NCI-H2227 (cell line): ENCODE measurements at regions not wholly inside any gene's neighbourhood (a gene's known extent, or its start where the extent isn't known, plus 50 kb on each side); places are given as distances from the start of the nearest gene placed in this dataset.
"Not testable (repeated sequence)": the region's sequence is repeated elsewhere in the genome, so short reads cannot be mapped to it uniquely, and the experiment has no call there.

Source experiments
- DNase-seq: peaks from one replicate; lab custom pipeline; 2025; ENCODE audit not compliant: unreplicated experiment; lab: John Stamatoyannopoulos, UW

DNA sequence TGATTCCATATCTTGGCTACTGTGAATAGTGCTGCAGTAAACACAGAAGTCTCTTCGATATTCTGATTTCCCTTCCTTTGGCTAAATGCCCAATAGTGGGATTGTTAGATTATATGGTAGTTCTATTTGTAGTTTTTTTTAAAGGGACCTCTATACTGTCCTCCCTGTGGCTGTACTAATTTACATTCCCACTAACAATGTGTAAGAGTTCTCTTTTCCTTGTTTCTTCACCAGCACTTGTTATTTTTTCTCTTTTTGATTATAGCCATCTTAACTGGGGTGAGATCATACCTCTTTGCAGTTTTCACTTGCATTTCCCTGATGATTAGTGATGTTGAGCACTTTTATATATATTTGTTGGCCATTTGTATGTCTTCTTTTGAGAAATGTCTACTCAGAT is 102.0 kb downstream of the CARTPT start:
- DNase-seq, result no peak

DNA sequence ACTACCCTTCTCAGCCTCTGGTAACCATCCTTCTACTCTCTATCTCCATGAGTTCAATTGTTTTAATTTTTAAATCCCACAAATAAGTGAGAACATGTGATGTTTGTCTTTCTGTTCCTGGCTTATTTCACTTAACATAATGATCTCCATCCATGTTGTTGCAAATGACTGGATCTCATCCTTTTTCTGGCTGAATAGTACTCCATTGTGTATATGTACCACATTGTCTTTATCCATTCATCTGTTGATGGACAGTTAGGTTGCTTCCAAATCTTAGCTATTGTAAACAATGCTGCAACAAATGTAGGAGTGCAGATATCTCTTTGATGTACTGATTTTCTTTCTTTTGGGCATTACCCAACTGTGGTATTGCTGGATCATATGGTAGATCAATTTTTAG is 103.0 kb downstream of the CARTPT start:
- not testable (repeated sequence) for DNase-seq

DNA sequence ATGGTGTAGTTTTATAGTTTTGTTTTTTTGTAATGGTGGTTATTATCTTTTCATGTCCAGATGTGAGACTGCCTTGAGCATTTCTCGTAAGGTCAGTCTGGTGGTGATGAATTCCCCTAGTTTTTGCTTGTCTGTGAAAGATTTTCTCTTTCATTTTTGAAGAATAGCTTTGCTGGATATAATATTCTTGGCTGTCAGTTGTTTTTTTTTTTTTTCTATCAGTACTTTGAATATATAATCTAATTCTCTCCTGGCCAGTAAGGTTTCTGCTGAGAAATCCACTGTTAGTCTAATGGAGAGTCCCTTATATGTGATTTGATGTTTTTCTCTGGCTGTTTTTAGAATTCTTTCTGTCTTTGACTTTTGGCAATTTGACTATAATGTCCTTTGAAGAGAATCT is 106.9 kb downstream of the CARTPT start:
- no peak for DNase-seq

DNA sequence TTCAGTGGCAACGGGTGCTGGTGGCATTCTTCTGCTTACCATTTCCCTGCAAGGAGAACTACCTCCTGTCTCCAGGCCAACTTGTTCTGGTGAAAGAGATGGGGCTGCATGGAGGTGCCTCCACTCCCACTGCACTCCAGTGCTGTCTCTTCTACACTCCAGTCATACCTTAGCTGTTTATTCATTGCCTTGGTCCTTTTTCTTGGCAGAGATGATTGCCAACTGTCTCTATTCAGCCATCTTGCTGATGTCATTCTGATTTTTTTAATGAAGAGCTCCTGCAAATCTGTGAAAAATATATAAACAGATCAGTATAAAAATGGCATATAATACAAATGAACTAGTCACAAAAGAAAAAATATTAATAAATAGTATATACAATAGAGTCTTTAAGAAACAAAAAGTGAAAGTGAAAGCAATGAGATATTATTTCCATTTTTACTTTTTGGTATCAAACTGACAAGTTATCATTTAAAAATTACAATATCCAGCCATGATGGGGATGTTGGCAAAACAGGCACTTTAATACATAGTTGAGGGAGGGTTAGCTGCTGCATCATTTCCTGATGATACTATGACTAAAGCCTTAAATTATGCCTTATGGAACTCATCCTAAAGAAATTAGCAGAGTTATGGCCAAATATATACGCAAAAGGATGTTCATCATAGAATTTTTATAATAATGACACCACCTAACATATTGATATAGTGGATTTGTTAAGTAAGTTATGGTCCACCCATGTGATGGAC is 109.4 kb downstream of the CARTPT start:
- no peak for DNase-seq

DNA sequence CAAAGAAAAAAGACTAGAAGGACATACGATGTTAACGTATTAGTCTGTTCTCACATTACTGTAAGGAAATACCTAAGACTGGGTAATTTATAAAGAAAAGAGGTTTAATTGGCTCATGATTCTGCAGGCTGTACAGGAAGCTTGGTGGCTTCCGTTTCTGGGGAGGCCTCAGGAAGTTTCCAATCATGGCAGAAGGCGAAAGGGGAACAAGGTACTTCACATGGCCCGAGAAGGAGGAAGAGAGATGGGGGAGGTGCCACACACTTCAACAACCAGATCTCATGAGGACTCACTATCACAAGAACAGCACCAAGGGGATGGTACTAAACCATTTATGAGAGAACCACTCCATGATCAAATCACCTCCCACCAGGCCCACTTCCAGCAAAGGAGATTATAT is 110.1 kb downstream of the CARTPT start:
- DNase-seq, result no peak

DNA sequence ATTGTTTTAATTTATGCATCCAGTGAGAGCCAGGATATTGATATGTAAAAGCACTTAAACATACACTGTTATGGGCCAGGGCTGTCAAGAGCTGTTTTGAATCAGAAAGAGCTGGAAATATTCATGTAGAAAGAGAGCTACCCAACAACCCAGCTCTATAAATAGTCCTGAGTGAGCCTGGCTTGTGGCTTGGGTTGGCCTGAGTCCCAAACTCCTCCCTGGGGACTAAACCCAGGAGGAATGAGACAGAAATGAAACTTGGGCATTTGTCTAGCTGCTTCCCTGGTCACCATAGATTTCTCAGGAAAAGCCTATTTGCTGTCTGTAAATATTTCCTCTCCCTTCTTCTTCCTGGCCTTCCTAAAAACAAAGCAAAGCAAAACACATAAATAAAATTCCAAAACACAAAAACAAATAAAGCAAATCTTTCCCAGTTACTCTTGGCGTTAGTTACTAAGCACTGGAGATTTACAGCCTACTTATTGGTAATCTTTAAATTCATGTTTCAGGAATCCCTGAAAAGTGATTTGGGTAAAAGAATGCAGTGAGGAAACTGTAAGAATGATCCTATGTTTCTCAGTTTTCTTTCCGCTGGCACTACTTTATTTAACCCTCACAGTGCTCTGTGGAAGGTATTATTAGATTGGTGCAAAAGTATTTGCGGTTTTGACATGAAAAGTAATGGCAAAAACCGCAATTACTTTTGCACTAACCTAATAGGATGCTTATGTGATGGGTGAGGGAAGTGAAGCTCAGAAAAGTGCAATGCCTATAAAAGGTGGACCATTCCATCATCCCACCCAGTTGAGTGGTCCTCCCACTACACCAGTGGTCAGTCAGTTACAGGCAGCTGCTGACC is 111.8 kb downstream of the CARTPT start:
- no peak for DNase-seq

DNA sequence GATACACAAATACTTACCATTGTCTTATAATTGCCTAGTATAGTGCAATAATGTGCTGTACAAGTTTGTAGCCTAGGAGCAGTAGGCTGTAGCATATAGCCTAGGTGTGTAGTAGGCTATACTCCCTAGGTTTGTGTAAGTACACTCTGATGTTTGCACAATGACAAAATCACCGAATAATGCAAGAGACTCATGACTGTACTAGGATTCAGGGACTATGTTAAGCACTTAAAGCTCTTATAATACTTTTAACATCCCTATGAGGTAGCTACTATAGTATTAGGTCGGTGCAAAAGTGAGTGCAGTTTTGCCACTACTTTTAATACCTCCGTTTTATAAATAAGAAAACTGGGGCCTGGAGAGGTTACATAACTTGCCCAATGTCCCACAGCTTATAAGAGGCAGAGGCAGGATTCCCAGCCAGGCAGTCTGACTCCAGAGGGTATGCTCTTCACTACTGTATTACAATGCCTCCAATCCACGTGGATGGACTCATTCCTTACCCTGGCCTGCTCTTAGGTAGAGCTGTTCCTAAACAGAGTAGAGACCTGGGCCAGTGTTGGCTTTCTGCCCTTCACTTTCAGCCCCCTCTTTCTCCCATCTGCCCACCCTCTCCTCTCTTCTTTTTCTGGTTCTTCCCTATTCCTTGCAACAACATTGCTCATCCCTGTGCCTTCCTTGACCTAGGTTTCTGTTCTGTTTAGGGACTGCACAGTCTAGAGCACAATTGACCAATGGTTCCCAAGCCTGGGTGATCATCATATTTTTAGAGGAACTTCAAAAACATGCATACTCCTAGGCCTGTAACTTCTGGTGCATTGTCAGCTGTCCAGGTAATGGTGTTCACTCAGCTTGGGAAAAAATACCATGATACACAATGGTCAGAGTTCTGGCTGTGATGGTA is 114.0 kb downstream of the CARTPT start:
- DNase-seq, result no peak

DNA sequence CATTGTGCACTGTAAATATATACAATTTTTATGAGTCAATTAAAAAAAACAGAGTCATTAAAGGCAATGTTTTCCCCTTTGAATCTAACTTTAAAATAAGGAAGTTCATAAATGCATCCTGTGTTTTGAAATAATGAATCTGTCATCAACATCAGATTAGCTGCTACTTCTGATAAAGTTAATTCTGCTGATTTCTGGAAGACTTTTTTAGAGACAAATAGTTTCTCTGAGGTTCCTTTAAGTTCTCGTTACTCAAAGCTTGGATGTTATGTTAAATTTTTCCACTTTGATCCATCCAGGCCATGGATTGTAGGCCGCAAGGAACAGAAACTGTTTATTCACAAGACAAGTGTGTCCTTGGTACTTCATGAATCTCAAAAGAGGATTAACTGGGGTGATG is 115.5 kb downstream of the CARTPT start:
- no peak for DNase-seq

DNA sequence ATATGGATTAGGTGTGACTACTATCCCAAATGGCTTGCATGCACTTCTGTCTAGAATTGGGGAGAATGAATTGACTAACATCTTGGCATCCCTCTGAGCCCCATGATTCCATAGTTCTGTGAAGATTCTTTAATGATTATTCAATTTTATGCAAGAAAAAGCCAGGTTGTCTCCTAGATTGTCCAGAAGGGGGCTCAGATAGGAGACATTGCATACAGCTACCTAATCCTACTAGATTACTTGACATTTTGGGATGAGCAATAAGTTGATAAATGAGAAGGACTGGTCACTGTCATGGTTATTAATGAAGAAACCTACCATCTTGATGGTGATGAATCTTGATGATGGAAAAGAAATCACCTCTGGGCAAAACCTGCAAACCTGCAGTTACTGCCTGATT is 117.0 kb downstream of the CARTPT start:
- DNase-seq, result no peak

DNA sequence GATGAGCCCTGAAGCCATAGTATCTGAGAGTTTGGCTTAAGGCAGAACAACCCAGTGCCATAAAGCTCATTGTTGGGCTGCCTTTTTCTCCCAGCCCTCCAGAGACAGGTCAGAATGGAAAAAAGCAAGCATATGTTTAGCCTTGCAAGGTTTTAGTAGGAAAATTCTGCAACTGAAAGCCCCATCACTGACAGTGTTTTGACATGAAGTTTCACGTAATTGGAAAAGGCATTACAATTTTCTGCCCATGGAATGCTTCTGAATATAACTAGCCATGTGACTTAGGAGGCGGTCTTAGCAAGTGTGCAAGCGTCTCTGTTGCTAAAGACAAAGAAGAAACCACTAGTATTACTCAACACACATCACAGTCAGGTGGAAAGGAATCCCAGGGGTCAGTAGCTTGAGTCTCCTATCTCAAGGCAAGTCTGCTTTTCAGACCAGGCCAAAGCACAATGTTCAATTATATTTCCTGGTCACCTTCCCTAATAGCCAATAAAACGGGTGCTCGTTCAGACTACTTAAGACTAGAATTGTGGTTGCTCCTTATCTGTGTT is 117.6 kb downstream of the CARTPT start:
- DNase-seq, result no peak

DNA sequence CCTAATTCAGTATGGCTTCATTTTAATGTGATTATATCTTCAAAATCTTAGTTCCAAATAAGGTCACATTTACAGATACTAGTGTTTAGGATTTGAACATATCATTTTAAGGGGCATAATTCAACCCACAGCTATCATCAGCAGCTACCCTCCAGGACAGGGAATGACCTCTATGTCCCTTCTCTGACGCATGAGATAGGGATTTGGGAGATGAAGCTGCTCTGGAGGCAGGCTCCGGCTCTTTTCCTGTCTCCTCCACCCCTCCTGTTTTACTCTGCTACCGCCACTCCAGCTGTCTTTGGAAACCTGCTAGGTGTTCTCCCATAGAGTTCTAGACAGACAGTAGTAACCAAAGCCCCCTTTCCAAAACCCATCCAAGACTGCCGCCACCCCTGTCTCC is 119.2 kb downstream of the CARTPT start:
- no peak for DNase-seq

DNA sequence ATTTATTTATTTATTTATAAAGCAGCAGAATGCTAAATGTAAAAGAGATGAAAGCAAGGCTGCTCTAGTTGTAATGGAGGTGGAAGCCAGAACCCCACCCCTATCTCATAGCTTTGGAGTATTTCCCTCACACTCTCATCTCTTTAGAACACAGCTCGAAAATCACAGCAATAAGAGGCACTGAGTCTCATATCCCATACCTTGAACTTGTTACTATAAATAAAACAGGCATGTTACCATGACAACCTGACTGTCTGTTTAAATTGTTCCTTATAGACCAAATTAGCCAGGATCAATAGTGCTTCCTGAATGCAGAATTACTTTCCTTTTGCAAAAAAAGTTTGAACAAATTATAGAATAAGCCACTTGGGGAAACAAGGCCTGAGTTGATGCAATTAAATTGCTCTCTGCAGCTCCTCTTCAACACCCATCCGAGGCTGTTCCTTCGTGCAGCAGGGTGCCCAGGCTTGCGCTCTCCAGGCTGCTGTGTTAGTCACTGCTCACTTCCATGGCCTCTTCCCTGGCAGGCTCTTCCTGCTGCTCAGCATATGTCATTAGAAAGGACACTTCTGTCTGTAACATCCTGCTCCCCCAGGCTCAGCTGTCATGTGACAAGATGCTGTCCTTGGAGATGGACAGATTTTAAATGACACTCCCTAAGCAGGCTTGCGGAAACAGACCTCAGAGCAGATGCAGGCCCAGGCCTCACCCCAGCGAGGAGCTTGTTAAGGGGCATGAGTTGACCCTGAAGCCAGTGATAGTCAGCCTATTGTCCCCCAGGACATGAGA is 120.2 kb downstream of the CARTPT start:
- peak; percentile 27 for DNase-seq

DNA sequence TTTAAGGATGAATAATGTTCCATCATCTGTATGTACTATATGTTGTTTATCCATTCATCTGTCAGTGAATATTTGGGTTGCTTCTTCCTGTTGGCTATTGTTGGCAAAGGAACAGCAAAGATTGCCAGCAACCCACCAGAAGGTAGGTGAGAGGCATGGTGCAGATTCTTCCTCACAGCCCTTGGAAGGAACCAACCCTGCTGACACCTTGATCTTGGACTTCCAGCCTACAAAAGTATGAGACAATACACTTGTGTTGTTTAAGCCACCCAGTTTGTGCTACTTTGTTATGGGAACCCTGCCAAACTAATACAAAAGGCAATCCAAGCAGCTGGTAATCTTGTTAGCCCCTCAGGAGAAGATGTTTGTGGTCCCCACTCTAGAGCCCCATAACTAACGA is 122.0 kb downstream of the CARTPT start:
- DNase-seq, result no peak

DNA sequence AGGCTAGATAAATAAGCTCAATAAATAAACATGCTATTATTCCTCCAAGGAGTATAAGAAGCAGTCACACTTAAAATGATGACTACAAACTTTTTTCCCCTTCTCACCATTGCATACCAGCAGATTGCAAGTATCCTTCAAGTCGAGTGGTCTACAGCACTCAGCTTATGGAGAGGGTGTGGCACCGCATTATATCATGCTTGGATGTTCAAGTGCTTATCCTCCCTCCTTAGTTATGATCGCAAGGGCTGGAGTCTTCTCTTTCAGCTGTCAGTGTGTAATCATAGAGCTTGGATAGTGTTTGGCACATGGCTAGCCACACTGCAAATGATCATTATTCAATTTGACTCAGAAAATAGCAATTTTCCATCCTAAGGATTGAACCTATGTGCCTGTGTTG is 124.0 kb downstream of the CARTPT start:
- no peak for DNase-seq

DNA sequence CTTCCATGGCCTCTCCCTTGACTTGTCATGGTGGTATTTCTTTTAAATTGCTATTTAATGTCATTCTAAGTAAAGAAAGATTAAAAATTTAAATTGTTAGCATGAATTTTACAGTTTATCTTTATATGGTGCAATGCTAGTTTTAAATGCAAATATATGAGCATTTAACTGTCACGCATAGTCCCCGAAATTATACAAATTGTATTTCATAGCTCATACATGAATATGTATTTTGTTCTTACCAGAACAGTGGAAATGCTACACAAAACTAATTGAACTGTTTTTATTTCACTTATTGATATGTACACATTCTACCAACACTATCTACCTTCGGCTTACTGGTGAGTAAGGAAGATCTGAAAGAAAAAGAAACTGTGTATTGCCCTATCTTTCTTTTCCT is 125.8 kb downstream of the CARTPT start:
- DNase-seq, result no peak

DNA sequence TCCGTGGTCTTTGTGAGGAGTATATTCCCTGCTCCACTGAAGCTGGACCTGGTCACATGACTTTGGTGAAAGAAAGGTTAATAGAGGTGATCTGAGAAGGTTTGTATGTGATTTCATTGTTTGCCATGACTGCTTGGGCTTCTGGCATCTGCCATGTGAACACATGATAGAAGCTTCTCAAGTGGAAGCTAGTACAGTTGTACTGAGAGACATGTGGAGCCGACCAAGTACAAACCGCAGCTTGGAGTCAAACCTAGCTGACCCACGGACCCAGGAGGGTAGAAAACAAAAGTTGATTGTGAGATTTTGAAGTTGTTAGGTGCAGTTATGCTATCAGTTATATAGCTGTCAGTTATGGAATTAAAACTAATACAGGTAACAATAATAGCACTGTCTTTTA is 140.4 kb downstream of the CARTPT start:
- no peak for DNase-seq

DNA sequence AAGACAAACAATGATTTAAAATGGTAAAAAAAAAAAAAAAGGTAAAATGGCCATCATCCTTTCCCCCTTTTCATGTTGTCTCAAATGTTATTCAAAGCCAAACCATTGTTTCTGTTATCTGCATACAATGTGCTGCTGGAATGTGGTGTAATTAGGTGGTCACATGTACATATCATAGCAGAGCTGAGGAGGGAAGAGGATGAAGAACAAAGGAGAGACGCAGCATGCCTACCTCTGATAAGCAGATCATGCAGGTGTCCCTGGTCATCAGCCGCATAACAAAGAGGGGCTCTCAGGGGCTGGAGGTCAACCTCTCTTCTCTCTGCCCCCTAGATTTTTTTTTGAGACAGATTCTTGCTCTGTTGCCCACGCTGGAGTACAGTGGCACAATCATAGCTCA is 141.0 kb downstream of the CARTPT start:
- no peak for DNase-seq

DNA sequence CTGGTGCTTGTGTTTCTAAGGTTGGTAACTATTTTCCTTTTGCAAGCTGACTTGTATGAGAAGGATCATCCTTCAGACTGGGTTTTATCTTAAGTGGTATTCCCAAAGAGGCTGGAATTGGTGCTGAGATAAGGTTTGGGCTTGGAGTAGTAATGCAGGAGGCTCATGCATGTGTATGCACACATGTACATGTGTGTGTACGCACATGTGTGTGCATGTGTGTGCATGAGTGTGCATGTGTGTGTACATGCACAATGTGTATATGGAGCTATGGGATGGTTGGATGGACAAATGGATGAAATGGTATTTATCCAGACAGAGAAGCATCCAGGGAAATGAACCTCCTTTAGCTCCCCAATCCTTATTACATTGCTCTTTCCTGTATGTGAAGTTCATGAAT is 142.6 kb downstream of the CARTPT start:
- DNase-seq, result no peak

DNA sequence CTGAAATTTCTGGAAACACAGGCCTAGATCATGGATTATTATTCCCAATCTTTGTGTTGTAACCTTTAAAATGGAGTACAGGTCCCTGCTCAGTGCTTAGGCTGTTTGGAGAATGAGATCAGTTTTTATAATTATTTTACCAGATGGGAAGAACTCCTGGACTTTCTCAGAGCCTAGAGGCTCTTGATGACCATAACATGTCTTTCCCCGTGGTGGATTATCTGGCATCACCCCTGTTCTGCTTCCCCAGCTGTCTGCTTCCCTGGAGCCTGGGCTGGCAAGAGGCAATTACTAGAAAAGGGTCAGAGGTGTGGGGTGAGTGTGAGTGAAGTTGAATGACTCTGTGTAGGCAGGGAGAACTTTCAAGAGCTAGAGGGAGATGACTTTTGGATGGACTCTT is 143.0 kb downstream of the CARTPT start:
- no peak for DNase-seq

DNA sequence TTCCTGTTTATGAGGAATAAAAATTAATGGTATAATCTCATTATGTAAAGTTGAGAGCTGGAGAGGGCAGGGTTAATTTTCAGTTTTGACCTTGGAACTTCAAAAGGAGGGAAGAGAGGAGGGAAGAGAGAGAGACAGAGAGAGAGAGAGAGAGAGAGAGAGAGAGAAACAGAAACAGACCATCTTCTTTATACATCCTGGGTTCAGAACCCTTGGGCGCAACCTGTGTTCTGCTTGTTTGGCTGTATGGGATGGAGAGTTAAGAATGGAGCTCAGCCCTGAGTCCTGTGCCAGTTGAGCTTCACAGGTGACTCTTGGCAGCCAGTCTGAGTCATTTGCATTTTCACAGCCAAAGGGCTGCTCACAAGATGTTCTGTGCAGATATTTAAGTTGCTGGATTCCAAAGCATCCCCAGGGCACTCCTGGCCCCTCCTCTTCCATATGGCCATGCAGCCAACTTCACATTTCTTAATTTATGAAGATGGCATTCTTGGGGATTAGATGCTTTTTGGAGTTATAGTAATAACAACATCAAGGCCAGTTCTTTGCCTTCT is 143.5 kb downstream of the CARTPT start:
- no peak for DNase-seq
